Gastroesophageal sphincter (tissue), 3 donors: ENCODE measurements at regions not wholly inside any gene's neighbourhood (a gene's known extent, or its start where the extent isn't known, plus 50 kb on each side); places are given as distances from the start of the nearest gene placed in this dataset.

Experiments used
- CTCF ChIP-seq, 4 experiments: fragments of 200-600 bp in 2 of 4; fragments of 450-650 bp in 2 of 4; sonication (generic) in 1 of 4; IDR thresholded peaks; one replicate each; pipeline ENCODE4 v1.5.1; 2017 to 2019; ENCODE audit warnings: antibody characterized with exemption in 4 of 4, mild to moderate bottlenecking in 2 of 4, moderate library complexity in 2 of 4
- POLR2A ChIP-seq, 2 donors: fragments of 450-650 bp; IDR thresholded peaks; one replicate each; pipeline ENCODE4 v1.6.1; 2017; ENCODE audit warnings: antibody characterized with exemption in 2 of 2, mild to moderate bottlenecking in 2 of 2, moderate library complexity in 1 of 2

- TF ChIP-seq POLR2A (IDR thresholded peaks at IDR 0.05) = no peak
- TF ChIP-seq CTCF (IDR thresholded peaks at IDR 0.05) = no peak
Observed at GRCh38 chr2:188705191-188705590, 269.0 kb upstream of the COL3A1 start.
